GM21515 (cell line): ENCODE measurements at regions not wholly inside any gene's neighbourhood (a gene's known extent, or its start where the extent isn't known, plus 50 kb on each side); places are given as distances from the start of the nearest gene placed in this dataset.

ENCODE experiments used
- ATAC-seq: cut with Tn5 transposase; IDR thresholded peaks from one replicate; pipeline ENCODE4 v1.9.1; 2021; ENCODE audit not compliant: unreplicated experiment

GRCh38 chr3:152095472-152095871, 173.3 kb upstream of the MBNL1 start:
- ATAC-seq, result no peak

GRCh38 chr3:152096280-152096906, 172.3 kb upstream of the MBNL1 start:
- ATAC-seq, result no peak

GRCh38 chr3:152097120-152097519, 171.6 kb upstream of the MBNL1 start:
- no peak for ATAC-seq

- ATAC-seq, result no peak
These were observed 171.0 kb upstream of the MBNL1 start for GRCh38 chr3:152097770-152098169.

- peak; percentile 97 for ATAC-seq
These were observed 168.1 kb upstream of the MBNL1 start for GRCh38 chr3:152100491-152101132.

GRCh38 chr3:152102410-152102809, 166.3 kb upstream of the MBNL1 start:
- ATAC-seq, result no peak

- ATAC-seq, result no peak
These were observed 165.5 kb upstream of the MBNL1 start for GRCh38 chr3:152103257-152103656.

- no peak for ATAC-seq
These were observed 163.8 kb upstream of the MBNL1 start for GRCh38 chr3:152104847-152105415.

- no peak for ATAC-seq
These were observed 163.3 kb upstream of the MBNL1 start for GRCh38 chr3:152105446-152105845.

- ATAC-seq, result no peak
These were observed 159.7 kb upstream of the MBNL1 start for GRCh38 chr3:152109038-152109437.

GRCh38 chr3:152113413-152113812, 155.3 kb upstream of the MBNL1 start:
- ATAC-seq, result no peak

GRCh38 chr3:152113992-152114651, 154.6 kb upstream of the MBNL1 start:
- ATAC-seq, result no peak

GRCh38 chr3:152120601-152121269, 148.0 kb upstream of the MBNL1 start:
- ATAC-seq, result no peak

- no peak for ATAC-seq
These were observed 147.5 kb upstream of the MBNL1 start for GRCh38 chr3:152121270-152121636.

- no peak for ATAC-seq
These were observed 145.9 kb upstream of the MBNL1 start for GRCh38 chr3:152122851-152123250.

- no peak for ATAC-seq
These were observed 145.3 kb upstream of the MBNL1 start for GRCh38 chr3:152123457-152123856.

GRCh38 chr3:152126260-152126659, 142.5 kb upstream of the MBNL1 start:
- ATAC-seq, result no peak

GRCh38 chr3:152127058-152127457, 141.7 kb upstream of the MBNL1 start:
- peak; percentile 99 for ATAC-seq

- ATAC-seq, result no peak
These were observed 140.4 kb upstream of the MBNL1 start for GRCh38 chr3:152128356-152128755.

GRCh38 chr3:152139651-152140050, 129.1 kb upstream of the MBNL1 start:
- ATAC-seq, result no peak

- no peak for ATAC-seq
These were observed 122.3 kb upstream of the MBNL1 start for GRCh38 chr3:152146461-152146860.

GRCh38 chr3:152147748-152148147, 121.0 kb upstream of the MBNL1 start:
- no peak for ATAC-seq
